ENCODE measurements at regions not wholly inside any gene's neighbourhood (a gene's known extent, or its start where the extent isn't known, plus 50 kb on each side); places are given as distances from the start of the nearest gene placed in this dataset.

GRCh38 chr17:31673076-31673475 is 186.0 kb downstream of the COPRS start:
- Histone ChIP-seq H2AFZ (ENCODE audit: low read depth, low read length) (no peak overlapping the region), H3K9me1 (replicated peaks; ENCODE audit: control insufficient read depth, extremely low read depth, insufficient read depth, low read length) (no peaks in the 10 kb centered on the region), H3K27ac (ENCODE audit: insufficient read depth, low read depth, low read length) (no peak overlapping the region), H3K79me2 (ENCODE audit: control insufficient read depth, insufficient read depth, low read length) (no peaks in the 10 kb centered on the region), H3K36me3 (ENCODE audit: control insufficient read depth in 2 of 2, extremely low read depth in 1 of 2, insufficient read depth in 2 of 2, low read length in 2 of 2) (no peaks in the 10 kb centered on the region), H3K4me2 (ENCODE audit: insufficient read depth, low read length) (no peak overlapping the region), H3K9ac (replicated peaks; ENCODE audit: extremely low read depth, insufficient read depth, low read length) (no peak overlapping the region), H4K20me1 (replicated peaks; ENCODE audit: control insufficient read depth, extremely low read depth, insufficient read depth, low read length) (no peaks in the 10 kb centered on the region), H3K27me3 (ENCODE audit: control insufficient read depth in 2 of 2, insufficient read depth in 2 of 2, low read length in 2 of 2) (peaks cover 0 to 6% of the 10 kb centered on the region in 2 experiments), H3K4me1 (ENCODE audit: control insufficient read depth, extremely low read depth, insufficient read depth, low read length) (no peaks in the 10 kb centered on the region), H3K9me3 (replicated peaks; ENCODE audit: control insufficient read depth, insufficient read depth, low read length) (no peaks in the 10 kb centered on the region), H3K4me3 (replicated peaks in 1 of 3; ENCODE audit: insufficient read depth in 1 of 3, low read depth in 1 of 3, low read length in 3 of 3) (no peak overlapping the region)
- no peak for TF ChIP-seq CTCF (IDR thresholded peaks at IDR 0.05; ENCODE audit: extremely low read depth in 1 of 2, insufficient read depth in 1 of 2, low read depth in 1 of 2, low read length in 2 of 2)
- no peak for TF ChIP-seq JUN (IDR thresholded peaks at IDR 0.05; ENCODE audit: borderline replicate concordance, insufficient read depth, insufficient read length, low read depth)
- no peak for TF ChIP-seq EZH2 (IDR thresholded peaks at IDR 0.05; ENCODE audit: borderline replicate concordance, low read depth, low read length, severe bottlenecking)
- TF ChIP-seq FOS (IDR thresholded peaks at IDR 0.05; ENCODE audit: borderline replicate concordance, insufficient read depth, low read length), result no peak
- TF ChIP-seq MAX (IDR thresholded peaks at IDR 0.05; ENCODE audit: insufficient read depth, insufficient read length), result no peak
- TF ChIP-seq POLR2AphosphoS5 (IDR thresholded peaks at IDR 0.05; ENCODE audit: insufficient read depth, low read depth, low read length), result no peak
- no peak for TF ChIP-seq MYC (IDR thresholded peaks at IDR 0.05; ENCODE audit: low read depth, low read length)
- intact Hi-C loops (cut with micrococcal nuclease), result no loop called here
- FAIRE-seq, result no peak
- POLR2A ChIA-PET, result no interaction called here
- no TSS peak for BruUV-seq (replicated peaks)
- DNase-seq (ENCODE audit: low read depth, low spot score), result no peak
- dilution Hi-C loops (cut with MboI; ENCODE audit: extremely low pct_ligation_motif_present, low sequenced_read_pairs), result no loop called here
- CTCF ChIA-PET, result interaction anchor here (1.0 kb wide), 1 partner anchor 170 kb away, joined by 3 read pairs; no protein-coding TSS in a partner anchor
